Endothelial cell of umbilical vein (primary cell): ENCODE measurements at regions not wholly inside any gene's neighbourhood (a gene's known extent, or its start where the extent isn't known, plus 50 kb on each side); places are given as distances from the start of the nearest gene placed in this dataset.

Source experiments
- BruUV-seq: library from RNA; stranded (reverse); fragments of 400-500 nt; replicated peaks from 2 replicates; lab custom pipeline; 2021; lab: Mats Ljungman, UMichigan
- CTCF ChIA-PET: fragments of 300-600, 350-600 bp; sonication (Branson Sonifier 250); formaldehyde crosslinking; loops from one replicate; lab custom pipeline; 2021; ENCODE audit warnings: antibody characterized with exemption, inconsistent platforms; lab: Charles Lee
- POLR2A ChIA-PET: fragments of 300-600, 350-600 bp; sonication (Branson Sonifier 250); formaldehyde crosslinking; loops from one replicate; lab custom pipeline; 2021; ENCODE audit warnings: antibody characterized with exemption, inconsistent platforms; lab: Charles Lee
- DNase-seq: peaks from one replicate; pipeline ENCODE4 v3.0.0-alpha.2; 2011; ENCODE audit warnings: low read depth, low spot score
- FAIRE-seq: peaks from 2 replicates; lab custom pipeline; 2011; peaks lifted over from hg19 to GRCh38; lab: Jason Lieb, UNC
- H2AFZ ChIP-seq: 2 replicates; pipeline ENCODE4 v1.6.0; 2012; ENCODE audit warnings: low read depth, low read length, control low read depth, inconsistent platforms
- H3K27ac ChIP-seq: 2 replicates; pipeline ENCODE4 v1.5.1; 2011; ENCODE audit warnings: low read depth, mild to moderate bottlenecking, control low read depth, low read length, moderate library complexity; ENCODE audit not compliant: insufficient read depth
- H3K27me3 ChIP-seq, 2 experiments: 2 replicates each; pipeline versions ENCODE4 v1.6.0 to v1.6.1; 2011; ENCODE audit warnings: low read length in 2 of 2, mixed read lengths in 1 of 2; ENCODE audit not compliant: control insufficient read depth in 2 of 2, insufficient read depth in 2 of 2
- H3K36me3 ChIP-seq, 2 experiments: 2 replicates in 1 of 2; 3 replicates in 1 of 2; pipeline ENCODE4 v1.5.1; 2011; ENCODE audit warnings: low read length in 2 of 2, mild to moderate bottlenecking in 1 of 2, moderate library complexity in 1 of 2; ENCODE audit not compliant: control insufficient read depth in 2 of 2, insufficient read depth in 2 of 2; ENCODE audit errors: extremely low read depth in 1 of 2
- H3K4me1 ChIP-seq: 3 replicates; pipeline ENCODE4 v1.5.1; 2011; ENCODE audit warnings: mild to moderate bottlenecking, low read length; ENCODE audit not compliant: control insufficient read depth, insufficient read depth; ENCODE audit errors: extremely low read depth
- H3K4me2 ChIP-seq: 2 replicates; pipeline ENCODE4 v1.6.1; 2011; ENCODE audit warnings: low read length, control low read depth, mixed read lengths; ENCODE audit not compliant: insufficient read depth
- H3K4me3 ChIP-seq, 3 experiments: fragments of 200-600 bp in 1 of 3; sonication (generic), shearing (Covaris generic) in 1 of 3; replicated peaks in 1 of 3; 2 replicates each; pipeline ENCODE4 v1.5.1; 2011 to 2016; ENCODE audit warnings: control low read depth in 3 of 3, low read length in 3 of 3, mild to moderate bottlenecking in 2 of 3, inconsistent platforms in 1 of 3, low read depth in 1 of 3, moderate library complexity in 1 of 3; ENCODE audit not compliant: insufficient read depth in 1 of 3
- H3K79me2 ChIP-seq: 2 replicates; pipeline ENCODE4 v1.6.0; 2012; ENCODE audit warnings: low read length, inconsistent platforms; ENCODE audit not compliant: control insufficient read depth, insufficient read depth
- H3K9ac ChIP-seq: replicated peaks from 2 replicates; pipeline ENCODE3; 2011; ENCODE audit warnings: low read length, control low read depth; ENCODE audit not compliant: insufficient read depth; ENCODE audit errors: extremely low read depth
- H3K9me1 ChIP-seq: replicated peaks from 3 replicates; pipeline ENCODE4 v1.6.0; 2011; ENCODE audit warnings: mild to moderate bottlenecking, low read length; ENCODE audit not compliant: control insufficient read depth, insufficient read depth; ENCODE audit errors: extremely low read depth
- H3K9me3 ChIP-seq: replicated peaks from 2 replicates; pipeline ENCODE4 v1.5.1; 2012; ENCODE audit warnings: low read length, inconsistent platforms; ENCODE audit not compliant: control insufficient read depth, insufficient read depth
- H4K20me1 ChIP-seq: replicated peaks from 2 replicates; pipeline ENCODE3; 2011; ENCODE audit warnings: mild to moderate bottlenecking, low read length; ENCODE audit not compliant: control insufficient read depth, insufficient read depth; ENCODE audit errors: extremely low read depth
- CTCF ChIP-seq, 2 donors: IDR thresholded peaks; 1 replicate in 1 of 2; 2 replicates in 1 of 2; pipeline ENCODE4 v1.5.1; 2011; ENCODE audit warnings: low read length in 2 of 2, mild to moderate bottlenecking in 2 of 2, moderate library complexity in 2 of 2, control low read depth in 1 of 2, inconsistent platforms in 1 of 2, low read depth in 1 of 2; ENCODE audit not compliant: insufficient read depth in 1 of 2; ENCODE audit errors: extremely low read depth in 1 of 2
- EZH2 ChIP-seq: IDR thresholded peaks from 2 replicates; pipeline ENCODE4 v1.6.1; 2012; ENCODE audit warnings: borderline replicate concordance, low read depth, mild to moderate bottlenecking, moderate library complexity, low read length, inconsistent platforms; ENCODE audit not compliant: severe bottlenecking
- FOS ChIP-seq: IDR thresholded peaks from 2 replicates; pipeline ENCODE4 v1.6.1; 2011; ENCODE audit warnings: mild to moderate bottlenecking, low read length, moderate library complexity, borderline replicate concordance; ENCODE audit not compliant: insufficient read depth
- GATA2 ChIP-seq: IDR thresholded peaks from 2 replicates; pipeline ENCODE4 v1.7.0; 2011; ENCODE audit warnings: low read depth, mild to moderate bottlenecking, moderate library complexity, mixed read lengths, low read length; ENCODE audit not compliant: insufficient read length, insufficient read depth
- JUN ChIP-seq: IDR thresholded peaks from 2 replicates; pipeline ENCODE4 v1.6.1; 2011; ENCODE audit warnings: borderline replicate concordance, low read depth; ENCODE audit not compliant: insufficient read length, insufficient read depth
- MAX ChIP-seq: IDR thresholded peaks from 2 replicates; pipeline ENCODE4 v1.6.1; 2011; ENCODE audit not compliant: insufficient read depth, insufficient read length
- MYC ChIP-seq: IDR thresholded peaks from one replicate; pipeline ENCODE4 v1.6.1; 2011; ENCODE audit warnings: mild to moderate bottlenecking, low read depth, low read length
- POLR2A ChIP-seq: IDR thresholded peaks from 2 replicates; pipeline ENCODE4 v1.6.1; 2012; ENCODE audit warnings: low read depth, mild to moderate bottlenecking, control low read depth, low read length
- POLR2AphosphoS5 ChIP-seq: IDR thresholded peaks from 2 replicates; pipeline ENCODE4 v1.6.1; 2012; ENCODE audit warnings: low read depth, mild to moderate bottlenecking, control low read depth, low read length, moderate library complexity; ENCODE audit not compliant: insufficient read depth
- dilution Hi-C: fragments of 300-500 bp; cut with MboI; formaldehyde crosslinking; loops from one replicate; pipeline ENCODE4 v1.15.0; 2019; ENCODE audit warnings: low sequenced_read_pairs; ENCODE audit not compliant: extremely low pct_ligation_motif_present
- intact Hi-C: fragments of 100-400 bp; cut with micrococcal nuclease; formaldehyde crosslinking; loops from one replicate; pipeline ENCODE4 v1.10.0; 2022

- H3K36me3 ChIP-seq = no peaks in the 10 kb centered on the region
- H3K4me2 ChIP-seq = no peak overlapping the region
- no peaks in the 10 kb centered on the region for H3K79me2 ChIP-seq
- no peak overlapping the region for H3K4me3 ChIP-seq
- POLR2A ChIA-PET = no interaction called here
- no peaks in the 10 kb centered on the region for H3K9me3 ChIP-seq
- H3K9me1 ChIP-seq = no peaks in the 10 kb centered on the region
- no peak for TF ChIP-seq CTCF (IDR thresholded peaks at IDR 0.05; ENCODE audit: extremely low read depth in 1 of 2, insufficient read depth in 1 of 2, low read depth in 1 of 2, low read length in 2 of 2)
- no peak for TF ChIP-seq POLR2A
- no peak for TF ChIP-seq EZH2
- no peak for TF ChIP-seq MYC
- TF ChIP-seq GATA2 = no peak
- TF ChIP-seq POLR2AphosphoS5 = no peak
- TF ChIP-seq MAX = no peak
- no peak for TF ChIP-seq FOS
- TF ChIP-seq JUN = no peak
- no TSS peak for BruUV-seq
- H3K27me3 ChIP-seq = no peaks in the 10 kb centered on the region
- H2AFZ ChIP-seq = no peak overlapping the region
- no peaks in the 10 kb centered on the region for H3K4me1 ChIP-seq
- DNase-seq (no peak), FAIRE-seq (no peak)
- CTCF ChIA-PET = no interaction called here
- dilution Hi-C loops = no loop called here
- intact Hi-C loops = no loop called here
- no peaks in the 10 kb centered on the region for H4K20me1 ChIP-seq
- no peak overlapping the region for H3K27ac ChIP-seq
- H3K9ac ChIP-seq = no peak overlapping the region
Measured at GRCh38 chr6:48701572-48701971, 590.6 kb upstream of the PTCHD4 start.
